Esophagus squamous epithelium (tissue), 5 donors: ENCODE measurements at regions not wholly inside any gene's neighbourhood (a gene's known extent, or its start where the extent isn't known, plus 50 kb on each side); places are given as distances from the start of the nearest gene placed in this dataset.
A peak's percentile ranks its signal among the peaks of the same experiment; 100 is the strongest.

Experiments
- DNase-seq: peaks from one replicate; lab custom pipeline; 2025; lab: John Stamatoyannopoulos, UW
- H3K27ac ChIP-seq, 4 donors: fragments of 200-600 bp; sonication (generic); one replicate each; pipeline ENCODE4 v1.5.1; 2016 to 2019; ENCODE audit warnings: mild to moderate bottlenecking in 1 of 4
- H3K27me3 ChIP-seq, 4 donors: fragments of 200-600 bp; sonication (generic); 1 replicate in 3 of 4; 2 replicates in 1 of 4; pipeline versions ENCODE4 v1.5.1 to v1.6.0; 2017 to 2021; ENCODE audit warnings: antibody characterized with exemption in 1 of 4
- H3K36me3 ChIP-seq, 3 donors: fragments of 200-600 bp; sonication (generic); one replicate each; pipeline ENCODE4 v1.5.1; 2016 to 2019
- H3K4me1 ChIP-seq, 3 donors: fragments of 200-600 bp; sonication (generic); one replicate each; pipeline ENCODE4 v1.5.1; 2017 to 2019
- H3K4me3 ChIP-seq, 4 donors: fragments of 200-600 bp; sonication (generic); 1 replicate in 3 of 4; 2 replicates in 1 of 4; pipeline ENCODE4 v1.5.1; 2016 to 2019; ENCODE audit warnings: mild to moderate bottlenecking in 2 of 4, moderate library complexity in 1 of 4
- H3K9me3 ChIP-seq, 3 donors: fragments of 200-600 bp; sonication (generic); one replicate each; pipeline ENCODE4 v1.5.1; 2016 to 2019
- POLR2A ChIP-seq, 4 donors: fragments of 450-650 bp; IDR thresholded peaks; one replicate each; pipeline ENCODE4 v1.6.1; 2017; ENCODE audit warnings: antibody characterized with exemption in 4 of 4, mild to moderate bottlenecking in 4 of 4, moderate library complexity in 3 of 4
- WGBS, 2 donors: methylation state at CpG; one replicate each; pipeline ENCODE4 v1.1.5; 2018; 5-methylcytosine and 5-hydroxymethylcytosine counted together
- intact Hi-C: fragments of 100-400 bp; cut with DNase I; formaldehyde crosslinking; loops from one replicate; pipeline ENCODE4 v1.15.0; 2022
- small RNA-seq, 4 donors: library from RNA; depleted of rRNA; stranded (forward); fragments of <200 nt; gene quantifications; one replicate each; pipeline ENCODE3, GENCODE V24; 2016
- TF ChIP-seq, protein P1 (sequence below), 6 experiments: fragments of 450-650 bp in 4 of 6; fragments of 200-600 bp in 2 of 6; sonication (generic) in 2 of 6; IDR thresholded peaks; one replicate each; pipeline ENCODE4 v1.5.1; 2016 to 2019; ENCODE audit warnings: antibody characterized with exemption in 6 of 6, mild to moderate bottlenecking in 4 of 6, moderate library complexity in 4 of 6
- donor health status: DM: yes; HTN: yes; CAD: no.

- intact Hi-C loops, result no loop called here
- DNase-seq, result no peak
- Histone ChIP-seq H3K9me3 (no peaks in the 10 kb centered on the region), H3K27ac (peak overlapping the region in 2 of 4 donors; percentile 70 to 74), H3K36me3 (no peaks in the 10 kb centered on the region), H3K4me1 (peaks cover 0 to 9% (median 0%) of the 10 kb centered on the region in 3 donors), H3K27me3 (no peaks in the 10 kb centered on the region), H3K4me3 (no peak overlapping the region)
- TF ChIP-seq, protein P1, sequence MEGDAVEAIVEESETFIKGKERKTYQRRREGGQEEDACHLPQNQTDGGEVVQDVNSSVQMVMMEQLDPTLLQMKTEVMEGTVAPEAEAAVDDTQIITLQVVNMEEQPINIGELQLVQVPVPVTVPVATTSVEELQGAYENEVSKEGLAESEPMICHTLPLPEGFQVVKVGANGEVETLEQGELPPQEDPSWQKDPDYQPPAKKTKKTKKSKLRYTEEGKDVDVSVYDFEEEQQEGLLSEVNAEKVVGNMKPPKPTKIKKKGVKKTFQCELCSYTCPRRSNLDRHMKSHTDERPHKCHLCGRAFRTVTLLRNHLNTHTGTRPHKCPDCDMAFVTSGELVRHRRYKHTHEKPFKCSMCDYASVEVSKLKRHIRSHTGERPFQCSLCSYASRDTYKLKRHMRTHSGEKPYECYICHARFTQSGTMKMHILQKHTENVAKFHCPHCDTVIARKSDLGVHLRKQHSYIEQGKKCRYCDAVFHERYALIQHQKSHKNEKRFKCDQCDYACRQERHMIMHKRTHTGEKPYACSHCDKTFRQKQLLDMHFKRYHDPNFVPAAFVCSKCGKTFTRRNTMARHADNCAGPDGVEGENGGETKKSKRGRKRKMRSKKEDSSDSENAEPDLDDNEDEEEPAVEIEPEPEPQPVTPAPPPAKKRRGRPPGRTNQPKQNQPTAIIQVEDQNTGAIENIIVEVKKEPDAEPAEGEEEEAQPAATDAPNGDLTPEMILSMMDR (IDR thresholded peaks at IDR 0.05), result no peak
- no peak for TF ChIP-seq POLR2A (IDR thresholded peaks at IDR 0.05)
- 41 to 49% methylated on average over 2 of the region's 2 CpGs for WGBS, 2 donors
Measured at GRCh38 chr5:69042500-69042899, 51.3 kb upstream of the SLC30A5 start.

DNA sequence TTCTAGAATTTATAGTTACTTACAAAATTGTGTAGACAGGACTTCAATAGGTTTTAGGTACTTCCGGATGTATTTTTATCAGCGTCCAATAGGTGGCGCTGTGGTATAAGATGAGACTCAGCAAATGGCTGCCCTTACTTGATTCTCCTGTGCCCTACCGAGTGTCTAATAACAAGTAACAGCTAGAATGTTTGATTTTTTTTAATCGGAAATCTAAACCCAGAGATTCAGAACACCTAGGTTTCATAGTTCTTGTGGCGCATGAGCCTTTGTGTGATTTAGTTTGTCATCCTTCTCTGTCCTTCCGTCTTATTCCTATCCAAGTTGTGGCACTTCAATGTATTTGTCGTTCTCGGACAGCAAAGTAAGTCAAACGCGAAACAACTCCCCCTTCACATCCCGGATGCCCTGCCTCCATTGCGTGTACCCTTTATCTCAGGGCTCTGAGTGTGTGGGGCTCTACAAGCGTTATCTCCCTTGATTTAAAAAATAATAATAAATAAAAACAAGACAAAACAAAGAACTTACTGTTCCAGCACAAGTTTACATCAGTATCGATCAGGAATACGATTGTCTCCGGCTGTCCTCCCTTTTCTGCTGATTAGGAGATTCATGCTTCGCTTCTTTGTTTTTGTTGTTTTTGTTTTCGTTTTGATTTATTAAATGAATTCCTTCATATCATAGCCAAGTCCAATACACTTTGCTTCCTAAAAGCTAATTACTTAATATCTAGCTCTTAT, 50.7 kb upstream of the SLC30A5 start:
- TF ChIP-seq POLR2A (IDR thresholded peaks at IDR 0.05), result no peak
- TF ChIP-seq, protein P1 (IDR thresholded peaks at IDR 0.05), result peak; percentile 81 to 89 (median 85)

DNA sequence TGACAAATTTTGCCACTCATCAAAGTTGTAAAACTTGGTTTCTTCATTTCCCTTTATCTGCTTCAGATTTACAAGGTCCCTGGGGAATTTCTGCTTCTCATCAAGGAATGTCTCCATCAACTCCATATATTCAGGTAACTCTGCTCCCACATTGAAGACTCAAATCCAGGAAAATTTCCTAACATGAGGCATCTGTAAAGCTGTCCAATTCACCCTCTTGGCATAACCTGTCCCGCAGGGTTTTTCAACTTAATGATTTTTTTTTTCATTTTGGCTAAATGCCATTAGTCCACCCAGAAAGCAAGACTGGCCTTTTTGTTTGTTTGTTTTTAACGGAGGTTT, 50.2 kb upstream of the SLC30A5 start:
- 35 to 55% methylated on average over 2 of the region's 2 CpGs for WGBS, 2 donors
- intact Hi-C loops, result no loop called here
- Histone ChIP-seq H3K27ac (peak overlapping the region in 2 of 4 donors; percentile 70 to 74), H3K9me3 (no peaks in the 10 kb centered on the region), H3K36me3 (no peaks in the 10 kb centered on the region), H3K4me1 (peaks cover 0 to 9% (median 0%) of the 10 kb centered on the region in 3 donors), H3K27me3 (no peaks in the 10 kb centered on the region), H3K4me3 (peak overlapping the region in 3 of 4 donors; percentile 43 to 61 (median 49))
- TF ChIP-seq, protein P1 (IDR thresholded peaks at IDR 0.05), result no peak
- no peak for TF ChIP-seq POLR2A (IDR thresholded peaks at IDR 0.05)
- no peak for DNase-seq

More for the DNA sequence above, 50.7 kb upstream of the SLC30A5 start:
- H3K9me3 ChIP-seq, result no peaks in the 10 kb centered on the region
- no peaks in the 10 kb centered on the region for H3K27me3 ChIP-seq
- H3K4me3 ChIP-seq, result peak overlapping the region; percentile 21 to 61 (median 46)
- peaks cover 0 to 9% (median 0%) of the 10 kb centered on the region in 3 donors for H3K4me1 ChIP-seq
- DNase-seq, result peak; percentile 1
- intact Hi-C loops, result no loop called here
- H3K36me3 ChIP-seq, result no peaks in the 10 kb centered on the region
- WGBS, 2 donors, result 24 to 26% methylated on average over 19 of the region's 19 CpGs
- H3K27ac ChIP-seq, result peak overlapping the region; percentile 61 to 74 (median 66)

Small RNAs in the stretch of these regions (small RNA-seq; reads per million reads assigned to genes)
- gene RF00096 (0 reads per million in 4 donors), gene RN7SKP251 (0 reads per million in 4 donors), gene VWA8P1 (0 reads per million in 4 donors)
